ENCODE measurements at regions not wholly inside any gene's neighbourhood (a gene's known extent, or its start where the extent isn't known, plus 50 kb on each side); places are given as distances from the start of the nearest gene placed in this dataset.
"Not testable (repeated sequence)": the region's sequence is repeated elsewhere in the genome, so short reads cannot be mapped to it uniquely, and the experiment has no call there.

- DNase-seq: no peak
Measured at GRCh38 chr5:82596451-82596850, 318.3 kb upstream of the RPS23 start.

DNA sequence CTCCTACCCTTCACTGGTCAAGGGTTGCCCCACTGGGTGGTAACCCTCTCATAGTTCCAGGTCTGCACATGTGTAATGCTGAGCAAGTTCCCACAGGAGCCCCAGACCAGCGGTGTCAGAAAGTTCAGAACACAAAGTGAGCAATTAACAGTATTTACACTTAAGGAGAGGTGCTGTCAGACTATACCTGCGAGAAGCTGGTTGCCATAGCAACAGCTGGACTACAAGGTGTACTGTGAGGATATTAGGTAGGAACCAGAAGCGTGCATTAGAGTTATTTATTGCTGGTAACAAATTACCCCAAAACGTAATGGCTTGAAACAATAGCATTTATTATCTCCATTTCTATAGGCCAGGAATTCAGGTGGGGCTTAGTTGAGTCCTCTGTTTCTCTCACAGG is 317.0 kb upstream of the RPS23 start:
- no peak for DNase-seq

- DNase-seq: no peak
Measured at GRCh38 chr5:82594097-82594496, 315.9 kb upstream of the RPS23 start.

- DNase-seq: no peak
Measured at GRCh38 chr5:82593481-82593880, 315.3 kb upstream of the RPS23 start.

DNA sequence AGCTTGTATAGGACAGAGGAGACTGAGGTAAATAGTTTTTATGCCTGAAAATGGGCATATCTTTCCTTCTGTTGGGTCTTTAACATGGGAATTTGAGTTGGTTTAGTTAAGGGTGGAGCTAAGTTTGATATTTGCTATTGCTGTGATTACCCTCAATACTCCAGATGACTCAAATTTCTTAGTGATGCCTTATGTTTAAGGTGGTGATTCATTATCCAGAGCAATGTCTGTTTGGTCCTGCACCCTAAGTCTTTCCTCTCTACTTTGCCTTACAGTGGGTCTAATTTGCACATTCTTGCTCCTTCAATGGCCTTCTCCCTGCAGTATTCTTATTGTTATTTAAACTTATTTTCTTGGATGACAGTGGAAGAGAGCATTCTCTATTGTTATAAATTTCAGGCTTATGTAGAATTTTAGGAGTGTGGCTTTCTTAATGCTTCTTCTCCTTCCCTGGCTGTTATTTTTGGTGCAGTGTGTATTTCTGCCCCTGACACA is 312.9 kb upstream of the RPS23 start:
- DNase-seq: no peak

- DNase-seq: no peak
Measured at GRCh38 chr5:82590112-82590511, 312.0 kb upstream of the RPS23 start.

DNA sequence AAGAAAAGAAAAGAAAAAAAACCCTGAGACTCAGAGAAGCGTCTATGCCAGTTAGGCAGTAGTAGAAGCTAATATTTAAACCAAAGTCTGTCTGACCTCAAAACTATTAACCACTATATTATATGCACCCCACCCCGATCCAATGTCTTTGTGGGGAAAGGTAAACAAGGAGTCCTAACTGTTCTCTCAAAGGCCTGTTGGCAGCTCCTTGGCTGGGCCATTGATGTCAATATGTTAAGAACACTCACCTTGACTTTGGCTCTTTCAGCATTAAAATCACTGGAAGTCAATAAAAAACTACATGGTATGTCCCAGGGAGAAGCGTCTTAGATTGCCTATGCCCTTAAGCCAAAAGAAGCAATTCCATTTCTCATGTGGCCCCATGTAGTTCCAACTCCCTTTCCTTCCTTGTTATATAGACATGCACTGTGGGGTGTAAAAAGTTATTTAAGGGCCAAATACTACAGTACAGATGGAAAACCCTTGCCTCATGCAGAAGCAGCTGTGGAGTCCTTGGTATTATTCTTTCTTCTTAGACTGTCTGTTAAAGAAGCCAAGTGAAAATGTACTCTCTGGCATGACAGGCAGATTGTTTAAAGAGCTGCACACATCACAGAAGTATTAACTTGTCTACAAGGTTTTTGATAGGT is 308.6 kb upstream of the RPS23 start:
- no peak for DNase-seq

DNA sequence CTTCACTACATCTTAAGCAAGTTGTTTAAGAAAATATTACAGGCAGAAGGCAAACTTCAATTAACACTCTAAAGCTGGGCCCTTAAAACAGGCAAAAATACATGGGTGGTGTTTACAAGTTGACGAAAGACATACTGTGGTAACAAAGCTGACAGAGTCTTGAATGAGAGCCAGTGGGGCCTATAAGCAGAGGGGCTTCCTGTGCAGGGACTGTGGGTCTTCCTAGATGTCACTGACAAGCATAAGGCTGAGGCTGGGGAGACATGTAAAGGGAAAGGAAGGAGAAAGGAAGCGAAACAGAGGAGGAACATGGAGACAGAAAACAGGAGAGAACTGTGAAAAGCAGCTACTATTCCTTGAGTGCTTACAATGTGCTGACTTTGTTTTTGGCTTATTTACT is 308.0 kb upstream of the RPS23 start:
- no peak for DNase-seq

- no peak for DNase-seq
Measured at GRCh38 chr5:82584631-82585030, 306.5 kb upstream of the RPS23 start.

- DNase-seq: not testable (repeated sequence)
Measured at GRCh38 chr5:82583331-82583730, 305.2 kb upstream of the RPS23 start.

DNA sequence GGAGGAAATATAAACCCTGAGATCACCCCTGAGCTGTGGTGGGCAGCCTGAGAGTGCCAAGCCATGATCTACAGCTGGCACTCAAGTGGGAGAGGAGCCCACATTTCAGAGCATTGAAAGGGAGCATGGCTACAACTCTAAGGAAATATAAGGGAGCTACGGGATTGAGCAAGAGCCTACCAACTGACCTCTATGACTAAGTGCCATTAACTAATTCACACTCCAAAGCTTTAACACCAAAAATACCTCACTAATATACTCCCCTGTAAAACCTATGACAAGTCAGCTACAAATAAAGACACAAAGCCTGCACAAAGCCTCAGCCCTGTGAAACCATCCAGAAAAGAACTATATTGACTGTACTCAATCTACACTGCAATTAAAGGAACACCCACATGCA is 286.8 kb upstream of the RPS23 start:
- DNase-seq: no peak

GRCh38 chr5:82563745-82564144 is 285.6 kb upstream of the RPS23 start:
- no peak for DNase-seq

GRCh38 chr5:82562696-82563240 is 284.6 kb upstream of the RPS23 start:
- DNase-seq: no peak

- no peak for DNase-seq
Measured at GRCh38 chr5:82561797-82562196, 283.6 kb upstream of the RPS23 start.

DNA sequence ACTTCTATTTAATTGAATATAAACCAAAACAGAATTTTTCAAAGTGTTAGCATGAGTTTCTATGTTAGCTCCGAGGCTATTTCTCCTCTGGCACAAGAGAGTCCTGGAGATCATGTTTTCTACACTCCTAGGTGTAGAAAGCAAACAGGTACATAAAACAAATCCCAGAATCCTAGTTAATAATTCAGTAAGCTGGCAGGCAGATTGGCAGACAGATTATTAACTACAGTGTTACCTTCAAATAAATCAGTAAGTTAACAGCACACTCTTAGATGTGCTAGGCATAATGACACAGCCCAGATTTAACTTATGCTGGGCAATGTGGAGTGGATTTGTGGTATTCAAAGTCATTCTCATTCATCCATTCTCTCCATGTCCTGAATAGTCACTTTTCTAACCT is 282.8 kb upstream of the RPS23 start:
- no peak for DNase-seq

- DNase-seq: no peak
Measured at GRCh38 chr5:82560561-82560960, 282.4 kb upstream of the RPS23 start.

DNA sequence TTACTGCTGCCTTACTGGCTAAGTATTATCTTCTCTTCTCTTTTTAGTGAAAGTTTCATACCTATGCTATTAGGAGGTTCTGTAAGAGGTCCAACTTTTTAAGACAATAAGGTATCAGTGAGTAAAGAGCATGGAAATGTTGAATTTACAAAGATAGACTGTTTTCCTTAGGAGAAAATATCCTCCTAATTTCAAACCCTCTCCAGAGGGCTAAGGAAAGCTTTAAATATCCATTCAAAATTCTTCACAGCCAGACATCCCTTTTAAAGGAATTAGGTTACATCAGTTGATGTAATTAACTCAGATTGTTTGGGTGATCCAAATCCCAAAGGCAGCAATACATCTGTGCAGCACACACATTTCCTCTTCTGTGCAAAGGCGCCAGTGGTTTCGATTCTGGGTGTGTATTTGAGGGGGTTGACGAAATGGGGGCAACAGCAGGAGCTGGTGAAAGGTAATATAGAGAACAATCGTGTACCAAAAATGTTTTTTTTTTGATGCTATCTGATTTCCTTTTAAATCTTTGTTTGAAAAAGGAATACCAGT is 273.8 kb upstream of the RPS23 start:
- no peak for DNase-seq

DNA sequence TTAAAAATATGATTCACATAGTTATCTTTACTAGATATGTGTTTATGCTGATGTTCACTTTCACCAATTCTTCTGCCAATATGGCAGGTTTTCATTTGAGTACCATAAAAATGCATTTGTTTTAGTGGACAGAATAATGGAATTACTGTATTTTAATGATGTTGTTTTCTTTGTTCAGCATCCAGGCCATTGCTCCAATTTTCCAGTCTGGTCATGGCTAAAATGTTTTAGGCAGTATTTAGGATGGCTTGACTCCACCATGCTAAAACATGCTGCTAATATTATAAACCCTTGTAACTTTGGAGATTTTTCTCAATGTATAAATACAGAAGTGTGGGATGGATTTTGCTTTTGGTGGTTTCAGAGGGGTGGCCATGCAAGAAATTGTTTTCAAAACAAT is 273.0 kb upstream of the RPS23 start:
- DNase-seq: no peak

DNA sequence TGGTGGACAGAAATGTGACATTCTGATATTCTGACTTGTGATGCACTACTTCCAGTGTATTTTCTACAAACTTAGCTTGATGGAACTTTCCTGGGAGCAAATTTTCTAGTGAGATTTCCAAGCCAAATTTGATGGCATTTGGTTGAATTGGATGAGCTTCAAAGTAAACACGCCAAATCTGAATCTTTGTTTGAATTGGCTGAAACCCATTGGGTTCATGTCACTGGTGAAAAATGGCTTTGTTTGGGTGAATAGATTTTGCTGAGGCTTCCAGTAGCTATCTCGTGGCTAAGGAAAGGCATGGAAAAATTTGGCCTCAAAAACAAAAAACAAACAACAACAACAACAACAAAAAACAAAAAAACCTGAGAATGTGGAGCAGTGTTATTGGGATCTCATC is 271.1 kb upstream of the RPS23 start:
- DNase-seq: no peak

DNA sequence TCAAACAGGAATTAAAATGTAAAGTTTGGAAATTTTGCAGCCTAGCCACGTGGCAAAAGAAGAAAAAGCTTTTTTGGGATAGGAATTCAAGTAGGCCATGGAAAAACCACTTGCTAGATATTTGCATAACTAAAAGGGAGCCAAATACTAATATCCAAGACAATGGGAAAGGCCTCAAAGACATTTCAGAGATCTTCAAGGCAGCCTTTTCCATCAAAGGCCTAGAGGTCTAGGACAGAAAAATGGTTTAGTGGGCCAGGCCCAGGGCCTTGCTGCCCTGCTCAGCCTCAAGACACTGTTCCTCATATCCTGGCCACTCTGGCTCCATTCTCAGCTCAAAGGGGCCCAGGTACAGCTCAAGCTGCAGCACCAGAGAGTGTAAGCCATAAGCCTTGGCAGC is 265.9 kb upstream of the RPS23 start:
- DNase-seq: no peak

- no peak for DNase-seq
Measured at GRCh38 chr5:82540301-82540700, 262.1 kb upstream of the RPS23 start.

DNA sequence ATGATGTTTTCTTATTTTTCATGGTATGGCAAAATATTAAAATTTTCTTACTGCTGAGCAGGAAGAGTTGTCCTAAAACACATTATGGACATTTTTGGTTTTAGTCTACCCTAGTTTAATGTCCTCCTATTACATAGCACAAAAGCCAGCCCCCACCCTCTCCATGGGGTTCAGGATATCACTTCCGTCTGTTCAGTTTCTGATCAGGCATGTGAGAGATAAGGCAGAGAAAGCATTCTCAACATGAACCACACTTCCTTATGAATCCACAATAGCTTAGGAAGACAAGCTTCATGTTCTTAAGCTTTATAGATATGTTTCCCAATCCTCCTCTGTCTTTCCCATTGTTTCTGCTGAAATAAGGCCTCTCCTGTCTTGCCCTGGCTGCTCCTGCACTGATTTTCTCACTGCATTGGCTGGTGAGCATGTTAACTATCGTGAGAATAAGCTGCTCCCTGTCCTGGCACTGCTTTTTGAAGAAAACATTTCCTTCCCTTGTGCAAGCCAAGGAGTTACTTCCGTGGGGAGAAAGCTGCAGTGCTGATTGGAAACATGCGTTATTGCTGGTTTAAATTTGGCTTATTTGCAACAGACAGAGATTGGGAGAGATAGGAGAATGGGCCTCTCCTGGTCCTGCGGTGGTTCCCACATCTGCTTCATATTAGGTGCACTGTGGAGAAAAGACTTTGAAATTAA is 260.3 kb upstream of the RPS23 start:
- no peak for DNase-seq

GRCh38 chr5:82537687-82538306 is 259.6 kb upstream of the RPS23 start:
- no peak for DNase-seq

DNA sequence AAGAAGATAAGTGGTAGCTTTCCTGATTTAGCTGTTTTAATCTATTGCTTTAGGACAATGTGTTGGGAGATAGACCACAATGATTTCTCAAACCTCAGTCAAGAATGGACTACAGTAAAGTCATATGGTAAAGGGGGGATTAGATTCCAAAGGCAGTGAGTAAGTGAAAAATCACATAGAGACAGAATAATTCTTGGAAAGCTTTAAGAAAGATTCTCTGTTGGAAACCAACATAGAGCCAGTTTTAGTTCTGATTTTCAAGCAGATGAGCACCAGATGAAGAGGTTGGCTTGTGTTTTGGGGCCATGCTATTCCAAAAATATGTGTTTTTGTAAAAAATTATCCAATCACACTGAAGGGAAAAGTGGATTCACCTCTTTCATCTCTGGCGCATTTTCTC is 256.8 kb upstream of the RPS23 start:
- no peak for DNase-seq

All from activated effector memory CD4-positive, alpha-beta T cell treated with Interleukin-2 at 50 U/mL for 16 hours (primary cell).